Mesendoderm (in vitro differentiated cells): ENCODE measurements at regions not wholly inside any gene's neighbourhood (a gene's known extent, or its start where the extent isn't known, plus 50 kb on each side); places are given as distances from the start of the nearest gene placed in this dataset.

ENCODE experiments used
- DNase-seq: peaks from one replicate; pipeline ENCODE4 v3.0.0; 2013
- H2AK5ac ChIP-seq: 2 replicates; pipeline ENCODE4 v1.6.1; 2013; ENCODE audit warnings: low read length, inconsistent platforms
- H2BK120ac ChIP-seq: 2 replicates; pipeline ENCODE4 v1.6.1; 2013; ENCODE audit warnings: low read depth, mild to moderate bottlenecking, low read length, moderate library complexity, mixed read lengths
- H2BK15ac ChIP-seq: replicated peaks from 2 replicates; pipeline ENCODE4 v1.6.1; 2013; ENCODE audit warnings: low read depth, mild to moderate bottlenecking, moderate library complexity
- H2BK5ac ChIP-seq: 2 replicates; pipeline ENCODE4 v1.6.1; 2013; ENCODE audit warnings: low read length, inconsistent platforms
- H3K18ac ChIP-seq: 2 replicates; pipeline ENCODE4 v1.6.1; 2013; ENCODE audit warnings: mild to moderate bottlenecking, low read length, mixed read lengths
- H3K23ac ChIP-seq: one replicate; pipeline ENCODE4 v1.6.1; 2013; ENCODE audit warnings: low read length
- H3K27ac ChIP-seq: 2 replicates; pipeline ENCODE4 v1.5.1; 2013; ENCODE audit warnings: low read depth, mild to moderate bottlenecking, inconsistent platforms, low read length, moderate library complexity
- H3K27me3 ChIP-seq: 2 replicates; pipeline ENCODE4 v1.6.1; 2013; ENCODE audit warnings: low read length, control low read depth, mild to moderate bottlenecking, inconsistent platforms; ENCODE audit not compliant: insufficient read depth, poor library complexity
- H3K36me3 ChIP-seq: 2 replicates; pipeline ENCODE4 v1.6.1; 2013; ENCODE audit warnings: low read length, inconsistent platforms; ENCODE audit not compliant: control insufficient read depth, insufficient read depth
- H3K4ac ChIP-seq: one replicate; pipeline ENCODE4 v1.6.1; 2013; ENCODE audit warnings: low read depth, mild to moderate bottlenecking, low read length, moderate library complexity
- H3K4me1 ChIP-seq: 2 replicates; pipeline ENCODE4 v1.6.1; 2013; ENCODE audit warnings: low read depth, low read length, inconsistent platforms; ENCODE audit not compliant: control insufficient read depth
- H3K4me2 ChIP-seq: 2 replicates; pipeline ENCODE4 v1.6.1; 2013; ENCODE audit warnings: low read length
- H3K4me3 ChIP-seq: 2 replicates; pipeline ENCODE4 v1.5.1; 2013; ENCODE audit warnings: mild to moderate bottlenecking, low read length
- H3K56ac ChIP-seq: one replicate; pipeline ENCODE4 v1.6.1; 2013; ENCODE audit warnings: low read length
- H3K79me1 ChIP-seq: 2 replicates; pipeline ENCODE4 v1.6.1; 2013; ENCODE audit warnings: low read length, inconsistent platforms
- H3K79me2 ChIP-seq: 2 replicates; pipeline ENCODE4 v1.6.1; 2013; ENCODE audit warnings: mild to moderate bottlenecking, low read length; ENCODE audit not compliant: control insufficient read depth, insufficient read depth
- H3K9ac ChIP-seq: 2 replicates; pipeline ENCODE4 v1.6.1; 2013; ENCODE audit warnings: low read length, inconsistent platforms
- H4K5ac ChIP-seq: one replicate; pipeline ENCODE4 v1.6.1; 2013; ENCODE audit warnings: low read length
- H4K8ac ChIP-seq: one replicate; pipeline ENCODE4 v1.6.1; 2013; ENCODE audit warnings: low read depth, mild to moderate bottlenecking, control low read depth, low read length, moderate library complexity
- WGBS: extraction: QIAGEN DNeasy Blood & Tissue Kit; methylation state at CpG from one replicate; pipeline ENCODE4 v1.1.7; 2013; ENCODE audit warnings: low lambda C conversion rate, missing lambda C conversion rate; ENCODE audit not compliant: insufficient coverage; ENCODE audit errors: extremely low coverage; 5-methylcytosine and 5-hydroxymethylcytosine counted together

DNA sequence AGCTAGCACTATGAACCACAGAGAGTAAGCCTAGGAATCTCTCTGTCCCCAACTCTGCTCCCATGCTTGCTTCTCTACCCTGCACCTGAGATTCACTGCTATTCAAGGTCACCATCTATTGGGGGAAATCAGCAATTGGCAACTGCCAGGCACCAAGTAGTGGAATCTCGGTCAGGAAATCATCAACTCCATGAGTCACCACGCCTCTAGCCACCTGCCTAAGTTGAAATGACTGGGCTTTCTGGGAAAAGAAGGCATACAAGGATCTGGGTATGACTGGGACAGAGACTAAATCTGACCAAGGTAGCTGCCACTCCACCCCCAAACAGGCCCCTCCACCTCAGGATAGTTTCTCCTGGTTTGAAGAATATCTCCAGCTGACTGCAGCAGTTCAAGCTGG, 464.1 kb upstream of the CBLB start:
- Histone ChIP-seq H3K36me3 (no peaks in the 10 kb centered on the region), H4K8ac (no peak overlapping the region), H3K9ac (no peak overlapping the region), H3K56ac (no peak overlapping the region), H3K4me1 (no peaks in the 10 kb centered on the region), H3K18ac (no peak overlapping the region), H3K4me2 (no peak overlapping the region), H3K4ac (no peak overlapping the region), H3K27me3 (no peaks in the 10 kb centered on the region), H2BK5ac (no peak overlapping the region), H3K27ac (no peak overlapping the region), H2BK120ac (no peak overlapping the region), H2AK5ac (no peak overlapping the region), H3K23ac (no peak overlapping the region), H3K4me3 (no peak overlapping the region), H2BK15ac (no peak overlapping the region), H3K79me2 (no peaks in the 10 kb centered on the region), H3K79me1 (no peaks in the 10 kb centered on the region), H4K5ac (no peak overlapping the region)
- WGBS = no CpG with 5 or more reads among the region's 2 CpGs
- peak; percentile 73 for DNase-seq

DNA sequence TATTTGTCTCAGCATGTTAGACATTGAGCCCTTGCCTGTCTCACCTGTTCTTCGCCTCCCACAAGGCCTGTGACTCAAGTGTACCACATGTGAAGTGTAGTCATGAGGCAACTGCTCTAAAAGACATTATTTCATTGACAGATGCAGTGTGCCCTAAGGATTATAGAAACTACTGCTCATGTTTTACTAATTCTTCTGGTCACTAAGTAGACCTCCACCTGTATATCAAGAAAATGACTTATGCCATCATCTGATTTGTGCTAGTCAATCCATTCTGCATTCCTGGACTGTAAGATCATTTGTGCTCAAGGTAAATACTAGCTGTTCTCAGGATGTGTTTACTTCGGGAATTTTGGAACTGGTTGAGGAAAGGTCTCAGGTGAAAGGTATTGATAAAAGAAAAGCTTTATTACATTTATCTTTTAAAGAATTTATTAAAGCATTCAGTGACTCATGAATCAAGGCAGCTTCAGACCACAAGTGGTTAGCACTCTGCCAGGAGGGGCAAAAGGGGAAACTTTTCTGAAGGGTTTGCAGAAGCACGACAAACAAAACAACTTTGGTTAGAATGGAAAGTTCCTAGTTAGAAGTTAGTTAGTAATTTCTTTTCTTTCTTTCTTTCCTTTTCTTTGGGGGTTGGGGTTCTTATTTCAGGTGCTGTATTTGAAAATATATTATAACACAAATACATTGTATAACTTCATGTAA, 465.3 kb upstream of the CBLB start:
- no peaks in the 10 kb centered on the region for H3K79me2 ChIP-seq
- H3K79me1 ChIP-seq = no peaks in the 10 kb centered on the region
- no peak overlapping the region for H2BK15ac ChIP-seq
- no peak overlapping the region for H2AK5ac ChIP-seq
- H3K27ac ChIP-seq = no peak overlapping the region
- no peak for DNase-seq
- no peak overlapping the region for H3K18ac ChIP-seq
- H3K9ac ChIP-seq = no peak overlapping the region
- H3K23ac ChIP-seq = no peak overlapping the region
- H3K4me2 ChIP-seq = no peak overlapping the region
- no peak overlapping the region for H2BK120ac ChIP-seq
- H3K4me1 ChIP-seq = no peaks in the 10 kb centered on the region
- H3K4me3 ChIP-seq = no peak overlapping the region
- H3K36me3 ChIP-seq = no peaks in the 10 kb centered on the region
- no peak overlapping the region for H4K5ac ChIP-seq
- no CpG with 5 or more reads among the region's 3 CpGs for WGBS
- H2BK5ac ChIP-seq = no peak overlapping the region
- H3K56ac ChIP-seq = no peak overlapping the region
- no peak overlapping the region for H3K4ac ChIP-seq
- no peaks in the 10 kb centered on the region for H3K27me3 ChIP-seq
- no peak overlapping the region for H4K8ac ChIP-seq

DNA sequence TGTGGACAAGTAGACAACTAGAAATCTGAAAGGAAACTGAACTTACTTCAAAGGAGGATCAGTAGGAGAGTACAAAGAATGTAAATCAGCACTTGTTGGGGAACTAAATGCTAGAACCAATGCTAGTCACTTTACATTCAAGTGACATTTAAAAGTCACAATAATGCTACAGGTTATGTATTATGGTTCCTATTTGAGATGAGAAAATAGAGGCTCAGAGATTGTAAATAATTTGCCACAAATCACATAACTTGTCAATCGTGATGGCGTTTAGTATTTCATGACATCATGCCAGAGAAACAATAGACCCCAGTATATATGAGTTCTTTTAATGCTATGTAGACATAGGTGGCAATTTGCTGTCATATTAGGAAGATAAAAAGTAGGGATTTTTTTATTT, 467.8 kb upstream of the CBLB start:
- Histone ChIP-seq H3K27ac (no peak overlapping the region), H2BK5ac (no peak overlapping the region), H3K4ac (no peak overlapping the region), H4K5ac (no peak overlapping the region), H3K79me2 (no peaks in the 10 kb centered on the region), H2BK15ac (no peak overlapping the region), H3K9ac (no peak overlapping the region), H2BK120ac (no peak overlapping the region), H2AK5ac (no peak overlapping the region), H3K79me1 (no peaks in the 10 kb centered on the region), H3K36me3 (no peaks in the 10 kb centered on the region), H3K4me2 (no peak overlapping the region), H3K4me3 (no peak overlapping the region), H4K8ac (no peak overlapping the region), H3K4me1 (no peaks in the 10 kb centered on the region), H3K56ac (no peak overlapping the region), H3K18ac (no peak overlapping the region), H3K23ac (no peak overlapping the region), H3K27me3 (no peaks in the 10 kb centered on the region)
- no CpG with 5 or more reads among the region's 2 CpGs for WGBS
- no peak for DNase-seq

DNA sequence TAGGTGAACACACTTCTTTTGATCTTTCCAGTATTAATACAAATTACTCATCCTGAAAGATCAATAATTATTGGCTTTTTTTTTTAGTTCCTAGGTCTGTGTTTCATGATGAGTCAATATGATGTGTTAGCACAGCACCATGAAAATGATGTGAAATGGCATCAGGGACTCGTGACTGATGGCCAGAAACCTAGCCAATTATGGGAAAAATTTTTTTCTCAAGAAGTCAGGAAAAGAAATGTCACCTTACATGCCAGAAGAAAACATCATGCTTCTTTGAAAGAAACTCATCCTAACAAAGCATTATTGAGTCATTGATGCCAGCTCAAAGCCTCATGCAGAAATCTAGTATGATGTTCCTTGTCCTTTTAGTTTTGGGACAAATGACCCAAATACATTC, 468.3 kb upstream of the CBLB start:
- Histone ChIP-seq H3K56ac (no peak overlapping the region), H3K79me1 (no peaks in the 10 kb centered on the region), H3K9ac (no peak overlapping the region), H3K4ac (no peak overlapping the region), H3K4me3 (no peak overlapping the region), H3K18ac (no peak overlapping the region), H4K8ac (no peak overlapping the region), H2BK120ac (no peak overlapping the region), H2AK5ac (no peak overlapping the region), H2BK15ac (no peak overlapping the region), H4K5ac (no peak overlapping the region), H3K36me3 (no peaks in the 10 kb centered on the region), H3K27me3 (no peaks in the 10 kb centered on the region), H3K27ac (no peak overlapping the region), H3K23ac (no peak overlapping the region), H2BK5ac (no peak overlapping the region), H3K79me2 (no peaks in the 10 kb centered on the region), H3K4me2 (no peak overlapping the region), H3K4me1 (no peaks in the 10 kb centered on the region)
- DNase-seq = no peak
- WGBS = no CpG with 5 or more reads among the region's 1 CpG

DNA sequence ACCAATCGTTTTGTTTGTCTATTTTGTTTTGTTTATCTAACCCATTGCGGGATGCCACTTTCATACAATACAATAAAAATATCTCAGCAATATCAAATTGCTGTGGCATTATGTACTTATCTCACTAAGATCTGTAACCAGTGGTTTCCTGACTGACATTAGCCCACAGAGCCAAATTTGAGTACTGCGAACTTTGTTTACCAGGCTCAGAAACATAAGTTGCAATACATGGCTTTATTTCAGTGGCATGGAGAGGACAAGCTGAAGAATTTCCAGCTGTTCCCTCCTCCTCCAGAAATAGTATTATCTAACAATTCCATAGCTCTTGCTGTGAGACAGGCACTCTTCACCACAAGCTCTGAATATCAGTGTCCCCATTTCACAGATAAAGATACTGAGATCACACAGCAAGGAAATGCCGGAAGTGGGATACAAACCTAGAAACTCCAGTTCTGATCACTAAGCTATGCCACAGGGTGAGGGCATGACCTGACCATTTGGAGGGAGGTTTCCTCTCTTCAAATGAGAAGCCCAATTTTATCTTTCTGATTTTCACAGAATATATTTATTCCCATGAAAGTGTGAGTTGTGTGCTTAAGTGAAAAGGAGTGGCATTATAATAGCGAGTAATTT, 469.9 kb upstream of the CBLB start:
- Histone ChIP-seq H3K18ac (no peak overlapping the region), H3K27ac (no peak overlapping the region), H3K79me2 (no peaks in the 10 kb centered on the region), H3K4ac (no peak overlapping the region), H2AK5ac (no peak overlapping the region), H2BK15ac (no peak overlapping the region), H3K9ac (no peak overlapping the region), H4K5ac (no peak overlapping the region), H3K36me3 (no peaks in the 10 kb centered on the region), H3K56ac (no peak overlapping the region), H4K8ac (no peak overlapping the region), H3K4me2 (no peak overlapping the region), H3K4me3 (no peak overlapping the region), H3K27me3 (no peaks in the 10 kb centered on the region), H3K23ac (no peak overlapping the region), H3K4me1 (no peaks in the 10 kb centered on the region), H2BK120ac (no peak overlapping the region), H2BK5ac (no peak overlapping the region), H3K79me1 (no peaks in the 10 kb centered on the region)
- WGBS = no CpG with 5 or more reads among the region's 5 CpGs
- no peak for DNase-seq

DNA sequence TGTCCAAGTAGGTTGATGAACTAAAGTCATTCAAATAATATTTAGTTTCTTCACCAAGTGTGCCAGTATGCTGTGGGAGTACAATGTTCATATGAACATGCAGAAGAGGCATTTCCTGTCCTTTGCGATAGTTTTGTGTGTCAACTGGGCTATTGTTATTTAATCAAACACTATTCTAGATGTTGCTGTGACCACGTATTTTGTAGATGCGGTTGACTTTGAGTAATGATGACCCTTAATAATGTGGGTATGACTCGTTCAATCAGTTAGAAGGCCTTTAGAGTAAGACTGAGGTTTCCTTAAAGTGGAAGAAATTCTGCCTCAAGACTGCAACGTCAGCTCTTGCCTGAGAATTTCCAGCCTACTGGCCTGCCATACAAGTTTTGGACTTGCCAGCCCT, 470.7 kb upstream of the CBLB start:
- H3K79me1 ChIP-seq = no peaks in the 10 kb centered on the region

More for the DNA sequence above, 470.7 kb upstream of the CBLB start:
- WGBS = no CpG with 5 or more reads among the region's 5 CpGs
- Histone ChIP-seq H3K18ac (no peak overlapping the region), H3K4me1 (no peaks in the 10 kb centered on the region), H3K36me3 (no peaks in the 10 kb centered on the region), H4K5ac (no peak overlapping the region), H3K56ac (no peak overlapping the region), H3K4ac (no peak overlapping the region), H3K27ac (no peak overlapping the region), H3K79me2 (no peaks in the 10 kb centered on the region), H3K9ac (no peak overlapping the region), H3K4me2 (no peak overlapping the region), H2AK5ac (no peak overlapping the region), H2BK15ac (no peak overlapping the region), H3K27me3 (no peaks in the 10 kb centered on the region), H3K4me3 (no peak overlapping the region), H2BK5ac (no peak overlapping the region), H4K8ac (no peak overlapping the region), H3K23ac (no peak overlapping the region), H2BK120ac (no peak overlapping the region)
- no peak for DNase-seq
